OCI-LY3 (cell line): ENCODE measurements at regions not wholly inside any gene's neighbourhood (a gene's known extent, or its start where the extent isn't known, plus 50 kb on each side); places are given as distances from the start of the nearest gene placed in this dataset.

Source experiments
- EZH2phosphoT487 ChIP-seq: fragments of 200-600 bp; shearing (Covaris generic); IDR thresholded peaks from 2 replicates; pipeline ENCODE4 v1.6.1; 2018; ENCODE audit warnings: antibody characterized with exemption, mixed run types, low read depth
- TF ChIP-seq, protein P1 (sequence below): fragments of 200-600, 300-600 bp; sonication (generic); IDR thresholded peaks from 2 replicates; pipeline ENCODE4 v1.5.1; 2014; ENCODE audit warnings: antibody characterized with exemption, low read length, low read depth

DNA sequence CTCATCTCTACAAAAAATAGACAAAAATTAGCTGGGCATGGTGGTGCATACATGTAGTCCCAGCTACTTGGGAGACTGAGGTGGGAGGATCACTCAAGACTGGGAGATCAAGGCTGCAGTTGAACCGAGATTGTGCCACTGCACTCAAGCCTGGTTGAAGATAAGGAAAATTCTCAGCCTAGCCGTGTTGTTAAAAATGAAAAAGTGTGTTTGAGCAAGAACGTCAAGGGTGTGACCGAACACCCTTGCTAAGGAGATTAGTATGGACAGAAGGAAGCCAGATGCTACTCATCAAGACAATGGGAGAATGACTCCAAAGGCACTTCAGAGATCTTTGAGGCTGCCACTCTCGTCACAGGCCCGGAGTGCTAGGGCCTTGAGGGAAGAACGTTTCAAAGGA is 70.0 kb upstream of the NDUFV2 start:
- TF ChIP-seq, protein P1, sequence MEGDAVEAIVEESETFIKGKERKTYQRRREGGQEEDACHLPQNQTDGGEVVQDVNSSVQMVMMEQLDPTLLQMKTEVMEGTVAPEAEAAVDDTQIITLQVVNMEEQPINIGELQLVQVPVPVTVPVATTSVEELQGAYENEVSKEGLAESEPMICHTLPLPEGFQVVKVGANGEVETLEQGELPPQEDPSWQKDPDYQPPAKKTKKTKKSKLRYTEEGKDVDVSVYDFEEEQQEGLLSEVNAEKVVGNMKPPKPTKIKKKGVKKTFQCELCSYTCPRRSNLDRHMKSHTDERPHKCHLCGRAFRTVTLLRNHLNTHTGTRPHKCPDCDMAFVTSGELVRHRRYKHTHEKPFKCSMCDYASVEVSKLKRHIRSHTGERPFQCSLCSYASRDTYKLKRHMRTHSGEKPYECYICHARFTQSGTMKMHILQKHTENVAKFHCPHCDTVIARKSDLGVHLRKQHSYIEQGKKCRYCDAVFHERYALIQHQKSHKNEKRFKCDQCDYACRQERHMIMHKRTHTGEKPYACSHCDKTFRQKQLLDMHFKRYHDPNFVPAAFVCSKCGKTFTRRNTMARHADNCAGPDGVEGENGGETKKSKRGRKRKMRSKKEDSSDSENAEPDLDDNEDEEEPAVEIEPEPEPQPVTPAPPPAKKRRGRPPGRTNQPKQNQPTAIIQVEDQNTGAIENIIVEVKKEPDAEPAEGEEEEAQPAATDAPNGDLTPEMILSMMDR, result no peak
- no peak for TF ChIP-seq EZH2phosphoT487
